GM23338 (cell line): ENCODE measurements at regions not wholly inside any gene's neighbourhood (a gene's known extent, or its start where the extent isn't known, plus 50 kb on each side); places are given as distances from the start of the nearest gene placed in this dataset.

Experiments used
- ATAC-seq: fragments of 200-7000 bp; cut with Tn5 transposase; 3 replicates; pipeline ENCODE4 v1.9.1; 2020
- DNase-seq: peaks from one replicate; pipeline ENCODE4 v3.0.0-alpha.2; 2015; ENCODE audit warnings: low spot score
- H2AFZ ChIP-seq: fragments of 200-600 bp; sonication (generic); 2 replicates; pipeline ENCODE4 v1.8.0; 2016; ENCODE audit warnings: antibody characterized with exemption, mild to moderate bottlenecking, moderate library complexity
- H3F3A ChIP-seq: fragments of 200-600 bp; sonication (generic); replicated peaks from 2 replicates; pipeline ENCODE4 v1.8.0; 2017; ENCODE audit warnings: antibody characterized with exemption, mixed run types, low read depth
- H3K27ac ChIP-seq: fragments of 200-600 bp; sonication (generic); 2 replicates; pipeline ENCODE4 v1.6.1; 2016; ENCODE audit warnings: low read depth
- H3K27me3 ChIP-seq: fragments of 200-600 bp; sonication (generic); 2 replicates; pipeline ENCODE4 v1.8.0; 2016; ENCODE audit warnings: mild to moderate bottlenecking, mixed run types, moderate library complexity; ENCODE audit not compliant: insufficient read depth
- H3K36me3 ChIP-seq: fragments of 200-600 bp; sonication (generic); 2 replicates; pipeline ENCODE4 v1.8.0; 2016; ENCODE audit warnings: mild to moderate bottlenecking; ENCODE audit not compliant: insufficient read depth
- H3K4me1 ChIP-seq: fragments of 200-600 bp; sonication (generic); 2 replicates; pipeline ENCODE4 v1.8.0; 2016; ENCODE audit warnings: mild to moderate bottlenecking, moderate library complexity; ENCODE audit not compliant: insufficient read depth
- H3K4me2 ChIP-seq: fragments of 200-600 bp; sonication (generic); 2 replicates; pipeline ENCODE4 v1.7.1; 2017; ENCODE audit warnings: mixed run types
- H3K4me3 ChIP-seq: fragments of 200-600 bp; sonication (generic); 2 replicates; pipeline ENCODE4 v1.6.1; 2016; ENCODE audit warnings: mixed run types
- H3K79me2 ChIP-seq: fragments of 200-600 bp; sonication (generic); replicated peaks from 2 replicates; pipeline ENCODE4 v1.8.0; 2017; ENCODE audit warnings: mild to moderate bottlenecking; ENCODE audit not compliant: insufficient read depth
- H3K9me2 ChIP-seq: fragments of 200-600 bp; sonication (generic); 2 replicates; pipeline ENCODE4 v1.8.0; 2017; ENCODE audit not compliant: insufficient read depth
- H4K20me1 ChIP-seq: fragments of 200-600 bp; sonication (generic); replicated peaks from 2 replicates; pipeline ENCODE4 v1.8.0; 2017; ENCODE audit warnings: mild to moderate bottlenecking; ENCODE audit not compliant: insufficient read depth
- H3K27ac Mint-ChIP-seq: 2 replicates; pipeline ENCODE4 v1.8.0; 2020; ENCODE audit warnings: inconsistent platforms, mild to moderate bottlenecking, moderate library complexity, mixed read lengths
- H3K27me3 Mint-ChIP-seq: 3 replicates; pipeline ENCODE4 v1.8.0; 2022; ENCODE audit warnings: low read depth, mild to moderate bottlenecking, moderate library complexity, mixed read lengths, inconsistent platforms; ENCODE audit not compliant: insufficient read depth, poor library complexity
- H3K36me3 Mint-ChIP-seq: 3 replicates; pipeline ENCODE4 v1.8.0; 2021; ENCODE audit warnings: low read depth, mild to moderate bottlenecking, inconsistent platforms, moderate library complexity, mixed read lengths
- H3K4me1 Mint-ChIP-seq: 3 replicates; pipeline ENCODE4 v1.8.0; 2020; ENCODE audit warnings: mild to moderate bottlenecking, inconsistent platforms, mixed read lengths
- H3K4me3 Mint-ChIP-seq: 3 replicates; pipeline ENCODE4 v1.8.0; 2021; ENCODE audit warnings: moderate library complexity, mild to moderate bottlenecking, inconsistent platforms, mixed read lengths
- H3K9me3 Mint-ChIP-seq: 3 replicates; pipeline ENCODE4 v1.8.0; 2020; ENCODE audit warnings: moderate library complexity, mild to moderate bottlenecking, inconsistent platforms, mixed read lengths
- CREB1 ChIP-seq: fragments of 250-450 bp; sonication (Bioruptor Pico); IDR thresholded peaks from 2 replicates; pipeline ENCODE4 v1.5.0; 2020; ENCODE audit warnings: low read depth, mild to moderate bottlenecking, moderate library complexity
- EZH2 ChIP-seq: fragments of 200-600 bp; sonication (generic); IDR thresholded peaks from one replicate; pipeline ENCODE4 v1.8.0; 2017; ENCODE audit warnings: antibody characterized with exemption, mild to moderate bottlenecking, low read depth; ENCODE audit not compliant: unreplicated experiment
- EZH2phosphoT487 ChIP-seq: fragments of 200-600 bp; sonication (generic); IDR thresholded peaks from one replicate; pipeline ENCODE4 v1.8.1; 2018; ENCODE audit warnings: antibody characterized with exemption; ENCODE audit not compliant: unreplicated experiment
- JUNB ChIP-seq: IDR thresholded peaks from one replicate; pipeline ENCODE4 v1.6.1; 2016; ENCODE audit warnings: antibody characterized with exemption; ENCODE audit not compliant: unreplicated experiment
- NANOG ChIP-seq: IDR thresholded peaks from 2 replicates; pipeline ENCODE4 v1.6.1; 2016; ENCODE audit warnings: antibody characterized with exemption, borderline replicate concordance
- POLR2AphosphoS5 ChIP-seq: IDR thresholded peaks from 2 replicates; pipeline ENCODE4 v1.6.1; 2016; ENCODE audit warnings: antibody characterized with exemption, low read depth
- STAT1 ChIP-seq: IDR thresholded peaks from one replicate; pipeline ENCODE4 v1.6.1; 2016; ENCODE audit warnings: antibody characterized with exemption; ENCODE audit not compliant: unreplicated experiment
- ZNF114 ChIP-seq: fragments of 250-450 bp; sonication (Bioruptor Pico); IDR thresholded peaks from 2 replicates; pipeline ENCODE4 v1.5.0; 2020; ENCODE audit warnings: mild to moderate bottlenecking, moderate library complexity
- ZNF331 ChIP-seq: fragments of 250-450 bp; sonication (Bioruptor Pico); IDR thresholded peaks from 2 replicates; pipeline ENCODE4 v1.5.0; 2020; ENCODE audit warnings: low read depth, mild to moderate bottlenecking, moderate library complexity
- TF ChIP-seq, protein P1 (sequence below): IDR thresholded peaks from 2 replicates; pipeline ENCODE4 v1.6.1; 2016; ENCODE audit warnings: antibody characterized with exemption
- TF ChIP-seq, protein P2 (sequence below), 2 experiments: fragments of 200-600 bp in 1 of 2; sonication (generic) in 1 of 2; conservative IDR thresholded peaks; 2 replicates each; pipeline versions ENCODE4 v1.5.1 to v1.6.1; 2016 to 2017; ENCODE audit warnings: antibody characterized with exemption in 2 of 2, low read depth in 2 of 2, mild to moderate bottlenecking in 2 of 2, moderate library complexity in 1 of 2
- TF ChIP-seq, protein P3 (sequence below): IDR thresholded peaks from one replicate; pipeline ENCODE4 v1.6.1; 2018; ENCODE audit warnings: antibody characterized with exemption; ENCODE audit not compliant: unreplicated experiment
- TF ChIP-seq, protein P4 (sequence below): fragments of 250-450 bp; sonication (Bioruptor Pico); IDR thresholded peaks from 2 replicates; pipeline ENCODE4 v1.5.0; 2020; ENCODE audit warnings: mild to moderate bottlenecking, moderate library complexity

DNA sequence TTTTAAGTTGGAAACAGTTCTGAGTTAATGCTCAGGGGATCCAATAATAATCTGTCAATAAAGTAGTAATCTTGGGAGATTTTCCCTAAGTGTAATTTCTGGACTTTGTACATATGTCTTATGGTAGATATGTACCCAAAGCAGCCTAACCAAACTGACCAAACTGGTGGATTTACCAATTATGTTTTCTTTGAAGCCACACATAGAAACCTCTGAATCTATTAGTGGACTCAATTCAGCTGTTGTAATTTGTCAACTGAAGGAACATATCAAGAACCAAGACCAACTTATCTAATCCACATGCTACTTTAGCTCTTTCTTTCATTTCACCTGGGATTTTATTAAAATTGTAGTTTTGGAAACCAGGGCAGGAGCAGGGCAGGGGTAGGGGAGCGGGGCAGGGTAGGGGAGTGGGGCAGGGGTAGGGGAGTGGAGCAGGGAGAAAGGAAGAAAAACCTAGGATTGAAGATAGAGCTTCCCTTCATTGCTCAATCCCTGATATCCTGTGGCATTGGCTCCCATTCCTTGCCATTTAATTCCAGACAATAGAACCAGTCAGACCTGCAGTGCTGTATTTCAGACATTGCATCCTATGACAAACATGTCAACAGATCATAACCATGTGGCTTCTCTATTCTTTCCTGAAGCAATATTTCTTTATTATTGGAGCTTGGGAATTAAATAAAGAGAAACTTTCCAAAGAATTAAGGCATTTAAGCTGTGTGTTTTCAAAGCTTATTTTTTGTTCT, 101.8 kb downstream of the NFKBIZ start:
- Histone ChIP-seq H4K20me1 (no peaks in the 10 kb centered on the region), H3K4me3 (no peak overlapping the region), H3K79me2 (no peaks in the 10 kb centered on the region), H3F3A (no peaks in the 10 kb centered on the region), H3K27ac (no peak overlapping the region), H3K4me2 (no peak overlapping the region), H3K4me1 (no peaks in the 10 kb centered on the region), H3K27me3 (no peaks in the 10 kb centered on the region), H3K9me2 (0 out of 2 replicates have a peak, but pooled peaks cover 4% of the 10 kb centered on the region), H3K36me3 (no peaks in the 10 kb centered on the region), H2AFZ (no peak overlapping the region)
- H3K27me3 Mint-ChIP-seq: peaks cover 1% of the 10 kb centered on the region
- TF ChIP-seq CREB1 (CRISPR knock-in tag): no peak
- no peak for TF ChIP-seq EZH2phosphoT487
- TF ChIP-seq, protein P1, sequence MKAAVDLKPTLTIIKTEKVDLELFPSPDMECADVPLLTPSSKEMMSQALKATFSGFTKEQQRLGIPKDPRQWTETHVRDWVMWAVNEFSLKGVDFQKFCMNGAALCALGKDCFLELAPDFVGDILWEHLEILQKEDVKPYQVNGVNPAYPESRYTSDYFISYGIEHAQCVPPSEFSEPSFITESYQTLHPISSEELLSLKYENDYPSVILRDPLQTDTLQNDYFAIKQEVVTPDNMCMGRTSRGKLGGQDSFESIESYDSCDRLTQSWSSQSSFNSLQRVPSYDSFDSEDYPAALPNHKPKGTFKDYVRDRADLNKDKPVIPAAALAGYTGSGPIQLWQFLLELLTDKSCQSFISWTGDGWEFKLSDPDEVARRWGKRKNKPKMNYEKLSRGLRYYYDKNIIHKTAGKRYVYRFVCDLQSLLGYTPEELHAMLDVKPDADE: no peak
- no peak for TF ChIP-seq JUNB
- no peak for TF ChIP-seq ZNF331 (CRISPR knock-in tag)
- TF ChIP-seq EZH2: no peak
- TF ChIP-seq, protein P2, sequence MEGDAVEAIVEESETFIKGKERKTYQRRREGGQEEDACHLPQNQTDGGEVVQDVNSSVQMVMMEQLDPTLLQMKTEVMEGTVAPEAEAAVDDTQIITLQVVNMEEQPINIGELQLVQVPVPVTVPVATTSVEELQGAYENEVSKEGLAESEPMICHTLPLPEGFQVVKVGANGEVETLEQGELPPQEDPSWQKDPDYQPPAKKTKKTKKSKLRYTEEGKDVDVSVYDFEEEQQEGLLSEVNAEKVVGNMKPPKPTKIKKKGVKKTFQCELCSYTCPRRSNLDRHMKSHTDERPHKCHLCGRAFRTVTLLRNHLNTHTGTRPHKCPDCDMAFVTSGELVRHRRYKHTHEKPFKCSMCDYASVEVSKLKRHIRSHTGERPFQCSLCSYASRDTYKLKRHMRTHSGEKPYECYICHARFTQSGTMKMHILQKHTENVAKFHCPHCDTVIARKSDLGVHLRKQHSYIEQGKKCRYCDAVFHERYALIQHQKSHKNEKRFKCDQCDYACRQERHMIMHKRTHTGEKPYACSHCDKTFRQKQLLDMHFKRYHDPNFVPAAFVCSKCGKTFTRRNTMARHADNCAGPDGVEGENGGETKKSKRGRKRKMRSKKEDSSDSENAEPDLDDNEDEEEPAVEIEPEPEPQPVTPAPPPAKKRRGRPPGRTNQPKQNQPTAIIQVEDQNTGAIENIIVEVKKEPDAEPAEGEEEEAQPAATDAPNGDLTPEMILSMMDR (conservative IDR thresholded peaks at IDR 0.05; ENCODE audit: low read depth in 2 of 2): no peak
- TF ChIP-seq NANOG: no peak
- TF ChIP-seq, protein P3, sequence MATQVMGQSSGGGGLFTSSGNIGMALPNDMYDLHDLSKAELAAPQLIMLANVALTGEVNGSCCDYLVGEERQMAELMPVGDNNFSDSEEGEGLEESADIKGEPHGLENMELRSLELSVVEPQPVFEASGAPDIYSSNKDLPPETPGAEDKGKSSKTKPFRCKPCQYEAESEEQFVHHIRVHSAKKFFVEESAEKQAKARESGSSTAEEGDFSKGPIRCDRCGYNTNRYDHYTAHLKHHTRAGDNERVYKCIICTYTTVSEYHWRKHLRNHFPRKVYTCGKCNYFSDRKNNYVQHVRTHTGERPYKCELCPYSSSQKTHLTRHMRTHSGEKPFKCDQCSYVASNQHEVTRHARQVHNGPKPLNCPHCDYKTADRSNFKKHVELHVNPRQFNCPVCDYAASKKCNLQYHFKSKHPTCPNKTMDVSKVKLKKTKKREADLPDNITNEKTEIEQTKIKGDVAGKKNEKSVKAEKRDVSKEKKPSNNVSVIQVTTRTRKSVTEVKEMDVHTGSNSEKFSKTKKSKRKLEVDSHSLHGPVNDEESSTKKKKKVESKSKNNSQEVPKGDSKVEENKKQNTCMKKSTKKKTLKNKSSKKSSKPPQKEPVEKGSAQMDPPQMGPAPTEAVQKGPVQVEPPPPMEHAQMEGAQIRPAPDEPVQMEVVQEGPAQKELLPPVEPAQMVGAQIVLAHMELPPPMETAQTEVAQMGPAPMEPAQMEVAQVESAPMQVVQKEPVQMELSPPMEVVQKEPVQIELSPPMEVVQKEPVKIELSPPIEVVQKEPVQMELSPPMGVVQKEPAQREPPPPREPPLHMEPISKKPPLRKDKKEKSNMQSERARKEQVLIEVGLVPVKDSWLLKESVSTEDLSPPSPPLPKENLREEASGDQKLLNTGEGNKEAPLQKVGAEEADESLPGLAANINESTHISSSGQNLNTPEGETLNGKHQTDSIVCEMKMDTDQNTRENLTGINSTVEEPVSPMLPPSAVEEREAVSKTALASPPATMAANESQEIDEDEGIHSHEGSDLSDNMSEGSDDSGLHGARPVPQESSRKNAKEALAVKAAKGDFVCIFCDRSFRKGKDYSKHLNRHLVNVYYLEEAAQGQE: no peak
- TF ChIP-seq, protein P4, sequence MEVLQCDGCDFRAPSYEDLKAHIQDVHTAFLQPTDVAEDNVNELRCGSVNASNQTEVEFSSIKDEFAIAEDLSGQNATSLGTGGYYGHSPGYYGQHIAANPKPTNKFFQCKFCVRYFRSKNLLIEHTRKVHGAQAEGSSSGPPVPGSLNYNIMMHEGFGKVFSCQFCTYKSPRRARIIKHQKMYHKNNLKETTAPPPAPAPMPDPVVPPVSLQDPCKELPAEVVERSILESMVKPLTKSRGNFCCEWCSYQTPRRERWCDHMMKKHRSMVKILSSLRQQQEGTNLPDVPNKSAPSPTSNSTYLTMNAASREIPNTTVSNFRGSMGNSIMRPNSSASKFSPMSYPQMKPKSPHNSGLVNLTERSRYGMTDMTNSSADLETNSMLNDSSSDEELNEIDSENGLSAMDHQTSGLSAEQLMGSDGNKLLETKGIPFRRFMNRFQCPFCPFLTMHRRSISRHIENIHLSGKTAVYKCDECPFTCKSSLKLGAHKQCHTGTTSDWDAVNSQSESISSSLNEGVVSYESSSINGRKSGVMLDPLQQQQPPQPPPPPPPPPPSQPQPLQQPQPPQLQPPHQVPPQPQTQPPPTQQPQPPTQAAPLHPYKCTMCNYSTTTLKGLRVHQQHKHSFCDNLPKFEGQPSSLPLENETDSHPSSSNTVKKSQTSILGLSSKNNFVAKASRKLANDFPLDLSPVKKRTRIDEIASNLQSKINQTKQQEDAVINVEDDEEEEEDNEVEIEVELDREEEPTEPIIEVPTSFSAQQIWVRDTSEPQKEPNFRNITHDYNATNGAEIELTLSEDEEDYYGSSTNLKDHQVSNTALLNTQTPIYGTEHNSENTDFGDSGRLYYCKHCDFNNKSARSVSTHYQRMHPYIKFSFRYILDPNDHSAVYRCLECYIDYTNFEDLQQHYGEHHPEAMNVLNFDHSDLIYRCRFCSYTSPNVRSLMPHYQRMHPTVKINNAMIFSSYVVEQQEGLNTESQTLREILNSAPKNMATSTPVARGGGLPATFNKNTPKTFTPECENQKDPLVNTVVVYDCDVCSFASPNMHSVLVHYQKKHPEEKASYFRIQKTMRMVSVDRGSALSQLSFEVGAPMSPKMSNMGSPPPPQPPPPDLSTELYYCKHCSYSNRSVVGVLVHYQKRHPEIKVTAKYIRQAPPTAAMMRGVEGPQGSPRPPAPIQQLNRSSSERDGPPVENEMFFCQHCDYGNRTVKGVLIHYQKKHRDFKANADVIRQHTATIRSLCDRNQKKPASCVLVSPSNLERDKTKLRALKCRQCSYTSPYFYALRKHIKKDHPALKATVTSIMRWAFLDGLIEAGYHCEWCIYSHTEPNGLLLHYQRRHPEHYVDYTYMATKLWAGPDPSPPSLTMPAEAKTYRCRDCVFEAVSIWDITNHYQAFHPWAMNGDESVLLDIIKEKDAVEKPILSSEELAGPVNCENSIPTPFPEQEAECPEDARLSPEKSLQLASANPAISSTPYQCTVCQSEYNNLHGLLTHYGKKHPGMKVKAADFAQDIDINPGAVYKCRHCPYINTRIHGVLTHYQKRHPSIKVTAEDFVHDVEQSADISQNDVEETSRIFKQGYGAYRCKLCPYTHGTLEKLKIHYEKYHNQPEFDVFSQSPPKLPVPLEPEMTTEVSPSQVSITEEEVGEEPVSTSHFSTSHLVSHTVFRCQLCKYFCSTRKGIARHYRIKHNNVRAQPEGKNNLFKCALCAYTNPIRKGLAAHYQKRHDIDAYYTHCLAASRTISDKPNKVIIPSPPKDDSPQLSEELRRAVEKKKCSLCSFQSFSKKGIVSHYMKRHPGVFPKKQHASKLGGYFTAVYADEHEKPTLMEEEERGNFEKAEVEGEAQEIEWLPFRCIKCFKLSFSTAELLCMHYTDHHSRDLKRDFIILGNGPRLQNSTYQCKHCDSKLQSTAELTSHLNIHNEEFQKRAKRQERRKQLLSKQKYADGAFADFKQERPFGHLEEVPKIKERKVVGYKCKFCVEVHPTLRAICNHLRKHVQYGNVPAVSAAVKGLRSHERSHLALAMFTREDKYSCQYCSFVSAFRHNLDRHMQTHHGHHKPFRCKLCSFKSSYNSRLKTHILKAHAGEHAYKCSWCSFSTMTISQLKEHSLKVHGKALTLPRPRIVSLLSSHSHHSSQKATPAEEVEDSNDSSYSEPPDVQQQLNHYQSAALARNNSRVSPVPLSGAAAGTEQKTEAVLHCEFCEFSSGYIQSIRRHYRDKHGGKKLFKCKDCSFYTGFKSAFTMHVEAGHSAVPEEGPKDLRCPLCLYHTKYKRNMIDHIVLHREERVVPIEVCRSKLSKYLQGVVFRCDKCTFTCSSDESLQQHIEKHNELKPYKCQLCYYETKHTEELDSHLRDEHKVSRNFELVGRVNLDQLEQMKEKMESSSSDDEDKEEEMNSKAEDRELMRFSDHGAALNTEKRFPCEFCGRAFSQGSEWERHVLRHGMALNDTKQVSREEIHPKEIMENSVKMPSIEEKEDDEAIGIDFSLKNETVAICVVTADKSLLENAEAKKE (CRISPR knock-in tag): no peak
- TF ChIP-seq POLR2AphosphoS5: no peak
- no peak for TF ChIP-seq ZNF114 (CRISPR knock-in tag)
- no peak for TF ChIP-seq STAT1
- H3K27ac Mint-ChIP-seq: no peak overlapping the region
- H3K36me3 Mint-ChIP-seq: no peaks in the 10 kb centered on the region
- DNase-seq (no peak), ATAC-seq (no peak)
- no peaks in the 10 kb centered on the region for H3K9me3 Mint-ChIP-seq
- no peaks in the 10 kb centered on the region for H3K4me1 Mint-ChIP-seq
- no peak overlapping the region for H3K4me3 Mint-ChIP-seq
